SJCRH30 (cell line): ENCODE measurements at regions not wholly inside any gene's neighbourhood (a gene's known extent, or its start where the extent isn't known, plus 50 kb on each side); places are given as distances from the start of the nearest gene placed in this dataset.
"Not testable (repeated sequence)": the region's sequence is repeated elsewhere in the genome, so short reads cannot be mapped to it uniquely, and the experiment has no call there.

Experiments used
- DNase-seq, 2 experiments: peaks; one replicate each; pipeline ENCODE4 v3.0.0-alpha.2; 2015 to 2020
- H3K27ac ChIP-seq: fragments of 250-450 bp; sonication (Bioruptor Pico); 2 replicates; pipeline ENCODE4 v1.5.1; 2020; ENCODE audit warnings: mild to moderate bottlenecking, moderate library complexity
- H3K27me3 ChIP-seq: fragments of 250-450 bp; sonication (Bioruptor Pico); 2 replicates; pipeline ENCODE4 v1.5.1; 2020; ENCODE audit warnings: mild to moderate bottlenecking, moderate library complexity
- H3K36me3 ChIP-seq: fragments of 250-450 bp; sonication (Bioruptor Pico); 2 replicates; pipeline ENCODE4 v1.5.1; 2020; ENCODE audit warnings: mild to moderate bottlenecking, moderate library complexity
- H3K4me1 ChIP-seq: fragments of 250-450 bp; sonication (Bioruptor Pico); 2 replicates; pipeline ENCODE4 v1.5.1; 2020; ENCODE audit warnings: mild to moderate bottlenecking, moderate library complexity
- H3K4me3 ChIP-seq: fragments of 250-450 bp; sonication (Bioruptor Pico); 2 replicates; pipeline ENCODE4 v1.5.1; 2020; ENCODE audit warnings: mild to moderate bottlenecking, moderate library complexity
- H3K9me3 ChIP-seq: fragments of 250-450 bp; sonication (Bioruptor Pico); replicated peaks from 2 replicates; pipeline ENCODE4 v1.5.1; 2020; ENCODE audit warnings: mild to moderate bottlenecking, moderate library complexity

DNA sequence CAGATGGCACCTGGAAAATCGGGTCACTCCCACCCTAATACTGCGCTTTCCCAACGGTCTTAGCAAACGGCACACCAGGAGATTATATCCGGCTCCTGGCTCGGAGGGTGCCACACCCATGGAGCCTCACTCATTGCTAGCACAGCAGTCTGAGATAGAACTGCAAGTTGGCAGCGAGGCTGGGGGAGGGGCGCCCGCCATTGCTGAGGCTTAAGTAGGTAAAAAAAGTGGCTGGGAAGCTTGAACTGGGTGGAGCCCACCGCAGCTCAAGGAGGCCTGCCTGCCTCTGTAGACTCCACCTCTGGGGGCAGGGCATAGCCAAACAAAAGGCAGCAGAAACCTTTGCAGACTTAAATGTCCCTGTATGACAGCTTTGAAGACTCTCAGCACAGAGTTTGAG lies 189.6 kb upstream of the GPR149 start:
- H3K27ac ChIP-seq, H3K4me1 ChIP-seq, H3K27me3 ChIP-seq, H3K36me3 ChIP-seq, DNase-seq, H3K9me3 ChIP-seq, H3K4me3 ChIP-seq: not testable (repeated sequence)

DNA sequence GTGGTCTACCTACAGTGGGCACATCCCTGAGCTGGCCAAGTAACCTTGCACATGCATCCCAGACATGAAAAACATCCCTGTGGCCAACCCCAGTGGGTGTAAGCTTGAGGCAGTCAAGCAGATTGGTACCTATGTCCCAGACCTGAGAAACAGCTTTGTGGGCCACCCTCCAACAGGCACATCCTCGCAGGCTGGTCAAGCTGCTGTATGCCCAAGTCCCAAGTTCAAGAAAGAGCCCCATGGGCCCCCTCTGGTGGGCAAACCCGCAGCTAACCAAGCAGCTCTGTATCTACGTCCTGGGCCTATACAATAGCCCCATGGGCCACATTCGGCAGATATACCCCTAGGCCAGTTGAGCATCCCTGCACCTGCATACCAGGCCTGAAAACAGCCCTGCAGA lies 186.3 kb upstream of the GPR149 start:
- no peak overlapping the region for H3K4me3 ChIP-seq
- H3K4me1 ChIP-seq: no peaks in the 10 kb centered on the region
- H3K27me3 ChIP-seq: no peaks in the 10 kb centered on the region
- H3K9me3 ChIP-seq: no peaks in the 10 kb centered on the region
- DNase-seq: no peak
- H3K27ac ChIP-seq: no peak overlapping the region
- no peaks in the 10 kb centered on the region for H3K36me3 ChIP-seq

DNA sequence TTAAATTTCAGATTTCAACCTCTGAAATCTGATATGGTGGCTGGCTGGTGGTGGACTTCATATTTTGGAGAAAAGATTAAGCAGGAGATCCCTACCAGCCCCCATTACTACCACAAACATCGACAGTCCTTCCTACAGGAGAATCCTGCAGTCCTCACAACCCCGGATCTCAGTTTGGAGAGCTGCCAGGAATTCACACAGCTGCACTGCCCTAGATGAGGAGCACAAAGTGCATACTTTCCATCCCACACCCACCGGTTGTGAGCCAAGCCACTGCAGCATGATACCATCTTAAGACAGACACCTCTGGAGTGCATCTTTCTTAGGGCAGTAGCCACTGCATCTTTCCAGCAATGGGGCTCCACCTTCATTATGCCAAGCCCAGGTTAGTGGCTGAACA lies 185.5 kb upstream of the GPR149 start:
- H3K4me1 ChIP-seq: no peaks in the 10 kb centered on the region
- H3K36me3 ChIP-seq: no peaks in the 10 kb centered on the region
- no peak overlapping the region for H3K27ac ChIP-seq
- H3K9me3 ChIP-seq: no peaks in the 10 kb centered on the region
- H3K27me3 ChIP-seq: no peaks in the 10 kb centered on the region
- DNase-seq: peak; percentile 69 to 73
- no peak overlapping the region for H3K4me3 ChIP-seq

DNA sequence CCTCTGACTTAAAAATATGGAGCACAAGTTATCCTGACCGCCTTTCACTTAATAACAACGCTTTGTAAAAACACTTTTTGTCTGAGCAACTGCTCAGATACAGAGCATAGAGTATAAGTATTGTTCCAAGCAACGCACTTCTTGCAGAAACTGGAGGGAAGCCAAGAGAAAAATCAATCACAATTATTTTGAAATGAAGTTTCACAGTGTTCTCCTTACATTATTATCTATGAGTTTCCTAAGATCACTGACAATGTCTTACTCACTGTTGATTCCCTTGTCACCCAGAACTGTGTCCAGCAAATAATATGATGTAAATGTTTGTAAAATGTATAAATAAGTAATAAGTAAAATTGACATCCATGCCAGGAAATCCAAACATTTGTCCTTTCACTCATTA lies 184.6 kb upstream of the GPR149 start:
- no peaks in the 10 kb centered on the region for H3K4me1 ChIP-seq
- H3K4me3 ChIP-seq: no peak overlapping the region
- no peak overlapping the region for H3K27ac ChIP-seq
- H3K27me3 ChIP-seq: no peaks in the 10 kb centered on the region
- H3K36me3 ChIP-seq: no peaks in the 10 kb centered on the region
- H3K9me3 ChIP-seq: no peaks in the 10 kb centered on the region
- DNase-seq: no peak

DNA sequence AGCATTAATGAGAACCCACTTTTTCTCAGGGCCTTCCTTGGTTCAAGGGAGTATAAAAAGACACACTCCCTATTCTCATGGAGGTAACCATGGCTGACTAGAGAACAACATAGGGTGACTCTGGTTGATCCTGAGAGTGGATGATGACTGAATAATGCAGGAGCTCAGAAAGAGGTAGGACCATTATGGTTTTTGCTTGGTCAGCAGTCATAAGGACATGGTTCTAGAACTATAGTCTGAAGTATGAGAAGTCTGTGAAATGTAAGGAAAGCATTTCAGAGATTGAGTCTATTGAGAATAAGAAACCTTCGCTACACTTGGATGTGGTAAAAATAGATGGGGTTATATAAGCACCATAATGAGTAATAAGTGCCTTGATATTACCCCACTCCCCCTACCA lies 184.1 kb upstream of the GPR149 start:
- Histone ChIP-seq H3K4me3 (no peak overlapping the region), H3K9me3 (no peaks in the 10 kb centered on the region), H3K36me3 (no peaks in the 10 kb centered on the region), H3K4me1 (no peaks in the 10 kb centered on the region), H3K27me3 (no peaks in the 10 kb centered on the region), H3K27ac (no peak overlapping the region)
- no peak for DNase-seq

DNA sequence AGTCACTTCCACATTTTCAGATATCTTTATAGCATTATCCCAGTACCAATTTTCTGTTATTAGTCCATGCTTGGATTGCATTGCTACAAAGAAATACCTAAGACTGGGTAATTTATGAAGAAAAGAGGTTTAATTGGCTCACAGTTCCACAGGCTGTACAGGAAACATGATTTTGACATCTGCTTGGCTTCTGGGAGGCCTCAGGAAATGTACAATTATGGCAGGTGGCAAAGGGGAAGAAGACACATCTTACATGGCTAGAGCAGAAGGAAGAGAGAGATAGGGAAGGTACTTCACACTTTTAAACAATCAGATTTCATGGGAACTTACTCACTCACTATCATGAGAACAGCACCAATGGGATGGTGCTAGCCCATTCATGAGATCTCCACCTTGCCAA lies 172.3 kb upstream of the GPR149 start:
- H3K9me3 ChIP-seq: no peaks in the 10 kb centered on the region
- no peak for DNase-seq
- H3K4me3 ChIP-seq: no peak overlapping the region
- no peak overlapping the region for H3K27ac ChIP-seq
- no peaks in the 10 kb centered on the region for H3K36me3 ChIP-seq
- H3K27me3 ChIP-seq: no peaks in the 10 kb centered on the region
- no peaks in the 10 kb centered on the region for H3K4me1 ChIP-seq

DNA sequence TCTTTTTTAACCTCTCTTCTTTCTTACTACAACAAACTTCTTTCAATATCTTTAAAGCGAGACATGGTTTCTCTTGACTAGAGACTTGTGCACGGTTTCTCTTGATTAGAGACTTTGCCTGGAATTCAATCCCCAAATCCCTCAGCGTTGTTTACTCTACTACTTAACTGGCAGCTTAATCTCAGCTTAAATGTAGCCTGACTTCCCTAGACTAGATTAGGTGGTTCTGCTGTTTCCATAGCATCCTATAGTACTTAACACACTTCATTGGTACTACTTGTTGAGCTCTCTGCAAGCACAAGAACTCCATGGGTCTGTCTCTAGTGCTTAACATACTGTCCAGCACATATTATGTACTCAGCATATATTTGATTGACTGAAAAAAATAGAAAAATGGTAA lies 168.2 kb upstream of the GPR149 start:
- Histone ChIP-seq H3K9me3 (no peaks in the 10 kb centered on the region), H3K4me1 (no peaks in the 10 kb centered on the region), H3K27ac (no peak overlapping the region), H3K27me3 (no peaks in the 10 kb centered on the region), H3K36me3 (no peaks in the 10 kb centered on the region), H3K4me3 (no peak overlapping the region)
- no peak for DNase-seq

DNA sequence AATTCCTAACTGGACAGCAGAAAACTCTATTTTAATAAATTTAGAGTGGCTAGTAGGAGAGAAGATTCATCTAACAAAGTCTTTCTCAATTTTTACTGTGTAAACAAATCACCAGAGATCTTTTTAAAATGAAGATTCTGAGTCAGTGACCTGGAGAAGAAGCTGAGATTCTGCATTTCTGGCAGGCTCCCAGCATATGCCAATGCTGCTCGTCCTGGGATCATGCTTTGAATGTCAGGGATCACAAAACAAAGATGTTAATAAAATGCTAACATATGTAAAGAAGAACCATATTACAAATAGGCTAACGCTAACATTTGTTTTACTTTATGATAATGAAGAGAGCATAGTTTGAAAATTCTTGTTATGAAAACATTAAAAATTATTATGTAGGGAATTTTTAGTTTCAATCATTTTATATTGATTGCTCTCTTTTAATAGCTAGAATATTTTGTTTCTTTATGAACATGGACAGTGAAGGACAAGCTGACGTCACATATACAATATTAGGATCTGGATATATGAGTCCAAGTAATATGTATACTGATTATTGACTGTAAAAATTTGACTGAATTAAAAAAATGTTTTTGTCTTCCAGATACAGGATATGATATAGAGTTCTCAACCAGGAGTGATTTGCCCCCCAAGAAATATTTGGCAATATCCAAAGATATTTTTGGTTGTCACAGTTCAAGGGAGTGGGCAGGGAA lies 160.8 kb upstream of the GPR149 start:
- DNase-seq: no peak
- Histone ChIP-seq H3K4me1 (no peaks in the 10 kb centered on the region), H3K9me3 (no peaks in the 10 kb centered on the region), H3K27me3 (no peaks in the 10 kb centered on the region), H3K36me3 (no peaks in the 10 kb centered on the region), H3K27ac (no peak overlapping the region), H3K4me3 (no peak overlapping the region)

DNA sequence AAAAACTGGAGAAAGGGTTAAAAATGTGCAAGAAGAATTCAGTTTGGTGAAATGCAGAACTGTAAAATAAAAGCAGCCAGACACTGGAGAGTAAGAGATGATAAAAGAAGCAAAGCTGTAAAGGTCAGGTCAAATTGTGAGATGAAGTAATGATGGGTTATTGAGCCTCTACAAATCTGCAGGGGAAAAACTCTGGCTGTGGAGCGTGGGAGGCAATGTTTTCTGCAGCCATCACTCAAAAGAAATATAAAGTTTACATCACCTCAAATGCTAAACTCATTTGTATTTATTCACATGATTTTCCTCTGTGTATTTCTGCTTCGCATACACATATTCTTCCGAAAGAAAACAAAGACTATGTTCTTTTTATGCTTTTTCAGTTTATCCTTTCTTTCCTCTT lies 158.8 kb upstream of the GPR149 start:
- H3K27ac ChIP-seq: no peak overlapping the region
- H3K4me1 ChIP-seq: no peaks in the 10 kb centered on the region

DNA sequence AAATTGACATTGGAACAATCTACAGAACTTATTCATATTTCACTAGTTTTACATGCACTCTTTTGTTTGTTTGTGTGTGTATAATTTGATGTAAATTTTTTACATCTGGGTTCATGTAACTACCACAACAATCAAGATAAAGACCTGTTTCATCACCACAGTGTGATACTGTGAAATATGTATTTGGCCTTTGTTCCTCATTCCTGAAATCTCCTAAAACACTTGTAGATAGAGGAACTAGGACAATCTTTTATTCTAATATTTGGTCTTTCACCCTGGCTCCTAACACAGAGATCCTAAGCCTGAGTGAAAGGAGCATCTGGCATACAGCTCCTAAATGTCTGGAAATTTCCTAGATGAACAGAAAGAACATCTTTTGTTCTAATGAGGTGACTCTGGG lies 155.0 kb upstream of the GPR149 start:
- no peak for DNase-seq
- Histone ChIP-seq H3K4me3 (no peak overlapping the region), H3K27ac (no peak overlapping the region), H3K27me3 (no peaks in the 10 kb centered on the region), H3K4me1 (no peaks in the 10 kb centered on the region), H3K36me3 (no peaks in the 10 kb centered on the region), H3K9me3 (no peaks in the 10 kb centered on the region)

More for the DNA sequence above, 158.8 kb upstream of the GPR149 start:
- H3K9me3 ChIP-seq: no peaks in the 10 kb centered on the region
- no peaks in the 10 kb centered on the region for H3K36me3 ChIP-seq
- no peak for DNase-seq
- no peaks in the 10 kb centered on the region for H3K27me3 ChIP-seq
- no peak overlapping the region for H3K4me3 ChIP-seq

DNA sequence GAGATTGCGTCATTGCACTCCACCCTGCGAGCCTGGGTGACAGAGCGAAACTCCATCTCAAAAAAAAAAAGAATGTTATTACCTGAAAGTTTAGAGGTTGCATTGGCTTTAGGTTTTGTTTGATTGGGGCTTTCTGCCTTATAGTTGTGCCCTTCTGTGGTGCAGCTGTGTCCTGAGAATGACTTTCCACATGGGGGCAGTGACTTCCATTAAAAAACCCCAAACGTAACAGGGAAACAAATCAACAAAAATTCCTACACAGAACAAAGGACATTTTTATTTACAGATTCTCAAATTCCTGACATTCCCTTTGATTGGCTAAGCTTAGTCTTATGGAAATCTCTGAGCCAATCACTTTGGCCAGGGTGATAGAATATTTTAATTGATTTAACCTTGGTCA lies 154.1 kb upstream of the GPR149 start:
- no peak overlapping the region for H3K4me3 ChIP-seq
- H3K27me3 ChIP-seq: no peaks in the 10 kb centered on the region
- no peaks in the 10 kb centered on the region for H3K36me3 ChIP-seq
- H3K9me3 ChIP-seq: no peaks in the 10 kb centered on the region
- DNase-seq: peak in 1 of 2 experiments; percentile 12
- H3K27ac ChIP-seq: no peak overlapping the region
- no peaks in the 10 kb centered on the region for H3K4me1 ChIP-seq

DNA sequence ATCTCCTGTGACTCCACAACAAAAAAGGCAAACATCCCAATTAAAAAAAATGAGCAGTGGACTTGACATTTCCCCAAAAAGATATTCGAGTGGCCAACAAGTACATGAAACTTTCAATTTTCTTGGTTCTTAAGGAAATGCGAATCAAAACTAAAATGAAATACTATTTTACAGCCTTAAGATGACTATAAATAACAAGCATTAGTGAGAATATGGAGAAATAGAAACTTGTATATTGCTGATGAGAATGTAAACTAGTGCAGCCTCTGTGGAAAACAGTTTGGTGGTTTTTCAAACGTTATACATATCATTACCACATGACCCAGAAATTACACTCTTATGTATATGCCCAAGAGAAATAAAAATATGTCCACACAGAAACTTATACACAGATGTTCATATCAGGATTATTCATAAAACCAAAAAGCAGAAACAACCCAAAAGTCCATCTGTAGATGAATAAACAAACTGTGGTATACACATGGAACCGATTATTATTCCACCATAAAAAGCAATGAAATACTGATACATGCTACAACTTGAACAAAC lies 153.2 kb upstream of the GPR149 start:
- no peaks in the 10 kb centered on the region for H3K27me3 ChIP-seq
- H3K27ac ChIP-seq: no peak overlapping the region
- H3K9me3 ChIP-seq: no peaks in the 10 kb centered on the region
- no peak for DNase-seq
- no peak overlapping the region for H3K4me3 ChIP-seq
- no peaks in the 10 kb centered on the region for H3K4me1 ChIP-seq
- H3K36me3 ChIP-seq: no peaks in the 10 kb centered on the region

DNA sequence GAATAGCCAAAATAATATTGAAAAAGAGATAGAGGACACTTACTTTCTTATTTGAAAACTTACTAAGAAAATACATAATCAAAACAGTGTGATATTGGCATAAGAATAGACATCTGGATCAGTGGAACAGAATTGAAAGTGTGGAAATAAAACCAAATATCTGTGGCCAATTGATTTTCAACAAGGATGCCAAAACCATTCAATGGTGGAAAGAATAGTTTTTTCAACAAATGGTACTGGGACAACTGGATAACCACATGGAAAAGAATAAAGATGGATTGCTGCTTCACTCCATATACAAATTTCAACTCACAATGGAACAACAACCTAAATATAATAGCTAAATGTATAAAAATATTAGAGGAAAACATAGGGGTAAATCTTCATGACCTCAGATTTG lies 152.5 kb upstream of the GPR149 start:
- Histone ChIP-seq H3K4me3 (no peak overlapping the region), H3K4me1 (no peaks in the 10 kb centered on the region), H3K27me3 (no peaks in the 10 kb centered on the region), H3K27ac (no peak overlapping the region), H3K9me3 (no peaks in the 10 kb centered on the region), H3K36me3 (no peaks in the 10 kb centered on the region)
- DNase-seq: no peak

DNA sequence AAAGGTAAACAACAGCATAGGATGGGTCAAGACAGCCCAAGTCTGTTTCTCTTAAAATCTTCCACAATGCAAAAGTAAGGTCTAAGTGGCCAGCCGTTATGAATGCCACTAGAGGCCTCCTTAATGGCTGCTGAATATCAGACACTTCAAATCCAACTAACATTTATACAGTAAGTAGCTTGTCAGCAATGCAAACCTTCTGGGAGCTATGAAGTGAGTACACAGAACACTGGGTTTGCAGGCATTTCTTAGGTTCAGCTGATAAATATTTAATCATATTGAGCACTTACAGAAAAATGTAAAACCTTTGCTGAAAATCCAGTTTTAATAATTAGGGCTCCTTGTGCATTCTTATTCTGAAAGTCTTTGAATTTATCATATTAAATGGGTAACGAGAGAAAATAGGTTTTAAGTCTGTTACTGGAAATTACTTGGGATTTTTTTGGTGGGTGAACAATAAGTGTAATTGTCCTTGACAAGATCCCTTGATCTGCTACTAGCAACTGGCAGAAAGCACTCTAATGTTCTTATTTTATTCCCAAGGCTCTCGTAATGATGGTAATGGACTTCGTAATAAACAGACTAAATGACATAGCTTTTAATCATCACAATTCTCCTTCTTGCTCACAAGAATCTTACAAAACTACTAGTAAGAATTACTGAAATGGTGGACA lies 141.7 kb upstream of the GPR149 start:
- Histone ChIP-seq H3K4me3 (no peak overlapping the region), H3K36me3 (no peaks in the 10 kb centered on the region), H3K27me3 (no peaks in the 10 kb centered on the region), H3K9me3 (no peaks in the 10 kb centered on the region), H3K27ac (no peak overlapping the region), H3K4me1 (no peaks in the 10 kb centered on the region)
- no peak for DNase-seq

DNA sequence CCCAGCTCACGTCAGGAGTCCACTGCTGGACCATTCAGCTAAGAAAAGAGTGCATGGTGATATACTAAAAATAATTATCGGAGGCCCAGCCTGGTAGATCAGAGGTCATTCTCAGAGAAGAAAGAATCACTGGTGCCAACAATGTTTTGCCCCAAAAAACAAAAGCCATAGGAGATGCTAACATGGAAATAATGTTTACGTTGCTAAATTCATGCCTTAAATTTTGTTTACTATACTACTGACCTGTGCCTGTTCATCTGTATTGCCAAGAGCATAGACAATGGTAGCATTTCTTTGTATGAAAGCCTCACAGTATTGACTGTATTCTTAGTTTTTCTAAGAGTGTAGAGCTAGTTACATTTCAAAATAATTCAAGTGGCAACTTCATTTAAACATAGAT lies 138.1 kb upstream of the GPR149 start:
- H3K4me1 ChIP-seq: no peaks in the 10 kb centered on the region
- no peak for DNase-seq
- no peaks in the 10 kb centered on the region for H3K36me3 ChIP-seq
- H3K9me3 ChIP-seq: no peaks in the 10 kb centered on the region
- no peaks in the 10 kb centered on the region for H3K27me3 ChIP-seq
- no peak overlapping the region for H3K27ac ChIP-seq
- no peak overlapping the region for H3K4me3 ChIP-seq

DNA sequence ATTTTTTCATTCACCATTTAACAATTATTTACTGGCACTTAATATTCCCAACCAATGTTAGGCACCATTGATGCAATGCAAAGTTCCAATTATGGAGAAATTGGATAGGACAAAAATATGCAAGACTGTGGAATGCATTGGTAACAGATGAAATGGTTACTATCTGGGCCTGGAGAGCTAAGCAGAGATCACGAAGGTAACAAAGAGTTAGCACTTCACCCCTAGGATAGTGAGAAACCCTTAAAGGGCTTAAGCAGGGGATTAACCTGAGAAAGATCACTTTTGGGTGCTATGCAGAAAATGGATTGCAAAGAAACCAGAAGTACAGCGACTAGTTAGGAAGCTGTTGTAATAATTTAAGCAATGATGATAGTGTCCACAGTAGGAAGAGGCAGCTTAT lies 129.6 kb upstream of the GPR149 start:
- H3K4me3 ChIP-seq: no peak overlapping the region
- H3K27me3 ChIP-seq: no peaks in the 10 kb centered on the region
- no peaks in the 10 kb centered on the region for H3K9me3 ChIP-seq
- DNase-seq: no peak
- H3K27ac ChIP-seq: no peak overlapping the region
- no peaks in the 10 kb centered on the region for H3K36me3 ChIP-seq
- H3K4me1 ChIP-seq: no peaks in the 10 kb centered on the region
